ENCODE measurements at regions not wholly inside any gene's neighbourhood (a gene's known extent, or its start where the extent isn't known, plus 50 kb on each side); places are given as distances from the start of the nearest gene placed in this dataset.

GRCh38 chr10:33086100-33086499 lies 128.1 kb upstream of the ITGB1 start:
- no peak for TF ChIP-seq CTCF (conservative IDR thresholded peaks at IDR 0.05; ENCODE audit: low read depth, low read length)
- no peak for TF ChIP-seq RAD21 (IDR thresholded peaks at IDR 0.05; ENCODE audit: low read length)
- TF ChIP-seq RFX5 (IDR thresholded peaks at IDR 0.05; ENCODE audit: low read depth, low read length): no peak
- TF ChIP-seq POLR2A (IDR thresholded peaks at IDR 0.05; ENCODE audit: low read depth, low read length): no peak
- TF ChIP-seq ELK1 (IDR thresholded peaks at IDR 0.05; ENCODE audit: borderline replicate concordance, low read depth, low read length): no peak
- no peak for TF ChIP-seq USF2 (IDR thresholded peaks at IDR 0.05; ENCODE audit: low read depth, low read length)
- no peak for TF ChIP-seq FOS (IDR thresholded peaks at IDR 0.05; ENCODE audit: low read depth, low read length)
- no peak for TF ChIP-seq CEBPB (IDR thresholded peaks at IDR 0.05; ENCODE audit: low read depth, low read length)
- TF ChIP-seq SMC3 (IDR thresholded peaks at IDR 0.05; ENCODE audit: low read depth, low read length): no peak
- no peak for TF ChIP-seq MAFK (IDR thresholded peaks at IDR 0.05; ENCODE audit: low read depth, low read length)
- no peak for TF ChIP-seq RCOR1 (IDR thresholded peaks at IDR 0.05; ENCODE audit: insufficient replicate concordance, low read length)
- TF ChIP-seq MAZ (IDR thresholded peaks at IDR 0.05; ENCODE audit: borderline replicate concordance, low read depth, low read length): no peak
- no peak for TF ChIP-seq MXI1 (IDR thresholded peaks at IDR 0.05; ENCODE audit: borderline replicate concordance, low read depth, low read length)
